Stimulated activated CD8-positive, alpha-beta memory T cell treated with anti-CD3 and anti-CD28 coated beads, Interleukin-4, amount 100 ng/mL, for 4 hours (primary cell): ENCODE measurements at regions not wholly inside any gene's neighbourhood (a gene's known extent, or its start where the extent isn't known, plus 50 kb on each side); places are given as distances from the start of the nearest gene placed in this dataset.
A peak's percentile ranks its signal among the peaks of the same experiment; 100 is the strongest.
"Not testable (repeated sequence)": the region's sequence is repeated elsewhere in the genome, so short reads cannot be mapped to it uniquely, and the experiment has no call there.

ENCODE experiments used
- DNase-seq, 2 donors: peaks; one replicate each; pipeline ENCODE4 v3.0.0-alpha.2; 2020; ENCODE audit warnings: low read depth in 2 of 2, low spot score in 1 of 2

DNA sequence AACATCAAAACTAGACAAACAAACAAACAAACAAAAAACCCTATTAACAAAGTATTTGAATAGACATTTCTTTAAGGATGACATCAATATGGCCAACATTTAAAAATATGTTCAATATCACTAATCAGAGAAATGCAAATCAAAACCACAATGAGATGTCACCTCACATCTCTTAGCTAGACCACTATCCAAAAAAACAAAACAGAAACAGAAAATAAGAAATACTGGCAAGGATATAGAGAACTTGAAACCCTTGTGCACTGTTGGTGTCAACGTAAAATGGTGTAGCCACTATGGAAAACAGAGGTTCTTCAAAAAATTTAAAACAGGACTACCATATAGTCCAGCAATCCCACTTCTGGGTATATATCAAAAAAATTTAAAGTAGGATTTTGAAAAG, 308.2 kb downstream of the SPATA31A1 start:
- DNase-seq, result not testable (repeated sequence)

DNA sequence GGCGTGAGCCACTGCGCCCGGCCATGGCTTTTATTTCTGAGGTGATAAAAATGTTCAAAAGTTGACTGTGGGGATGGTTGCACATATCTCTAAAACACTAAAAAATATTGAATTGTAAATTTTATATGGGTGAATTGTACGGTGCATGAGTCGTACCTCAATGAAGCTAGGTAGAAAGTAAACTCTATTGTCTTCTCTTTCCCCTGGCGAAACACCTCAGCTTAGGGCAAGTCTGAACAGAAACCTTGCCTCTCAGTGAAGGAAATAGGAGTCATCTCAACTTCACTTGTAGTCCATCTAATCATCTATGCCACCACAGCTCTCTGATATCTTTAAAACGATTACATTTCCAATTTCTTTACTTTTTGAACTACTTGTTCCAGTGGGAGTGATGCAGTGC, 309.6 kb downstream of the SPATA31A1 start:
- DNase-seq, result not testable (repeated sequence)

- DNase-seq, result not testable (repeated sequence)
Measured at GRCh38 chr9:39674437-39675210, 319.2 kb downstream of the SPATA31A1 start.

GRCh38 chr9:39675211-39675553, 319.7 kb downstream of the SPATA31A1 start:
- DNase-seq, result not testable (repeated sequence)

DNA sequence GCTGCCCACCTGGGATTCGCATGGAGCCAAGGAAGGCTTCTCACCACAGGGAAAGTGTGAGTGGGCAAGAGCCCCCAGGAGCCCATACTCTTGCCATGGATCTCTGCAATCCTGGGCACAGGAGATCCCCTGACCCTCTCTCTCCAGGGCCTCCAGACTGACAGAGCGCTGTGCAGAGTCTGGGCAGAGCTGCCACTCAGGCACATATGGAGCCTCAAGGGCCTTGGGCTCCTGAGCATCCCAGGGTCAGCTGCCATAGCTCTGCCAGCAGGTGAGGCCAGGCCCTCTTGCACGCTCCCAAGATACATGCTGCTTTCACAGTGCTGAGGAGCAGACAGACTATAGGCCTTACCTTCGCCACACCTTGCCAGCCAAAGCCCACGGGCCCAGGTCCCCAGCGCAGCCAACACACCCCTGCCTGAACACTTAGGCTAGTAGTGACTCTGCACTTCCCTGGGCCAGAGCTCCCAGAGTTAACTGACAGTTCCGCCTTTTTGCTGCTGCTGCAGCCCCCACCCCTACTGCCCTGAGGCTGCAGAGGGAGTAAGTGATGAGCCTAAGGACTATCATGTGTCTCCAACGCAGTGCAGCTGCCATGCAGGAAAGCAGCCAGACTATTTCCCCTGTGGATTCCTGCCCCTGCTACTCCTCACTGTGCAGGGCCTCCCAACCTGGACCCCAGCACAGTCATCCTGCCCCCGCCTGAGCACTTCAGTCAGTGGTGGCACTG, 323.2 kb downstream of the SPATA31A1 start:
- DNase-seq, result not testable (repeated sequence)

- not testable (repeated sequence) for DNase-seq
Measured at GRCh38 chr9:39680694-39681401, 325.4 kb downstream of the SPATA31A1 start.

- DNase-seq, result not testable (repeated sequence)
Measured at GRCh38 chr9:39728862-39729261, 373.4 kb downstream of the SPATA31A1 start.

- not testable (repeated sequence) for DNase-seq
Measured at GRCh38 chr9:39744898-39745297, 389.4 kb downstream of the SPATA31A1 start.

GRCh38 chr9:39775570-39775969, 420.1 kb downstream of the SPATA31A1 start:
- DNase-seq, result not testable (repeated sequence)

GRCh38 chr9:39791356-39791755, 435.9 kb downstream of the SPATA31A1 start:
- not testable (repeated sequence) for DNase-seq

- not testable (repeated sequence) for DNase-seq
Measured at GRCh38 chr9:39797935-39798334, 442.5 kb downstream of the SPATA31A1 start.

DNA sequence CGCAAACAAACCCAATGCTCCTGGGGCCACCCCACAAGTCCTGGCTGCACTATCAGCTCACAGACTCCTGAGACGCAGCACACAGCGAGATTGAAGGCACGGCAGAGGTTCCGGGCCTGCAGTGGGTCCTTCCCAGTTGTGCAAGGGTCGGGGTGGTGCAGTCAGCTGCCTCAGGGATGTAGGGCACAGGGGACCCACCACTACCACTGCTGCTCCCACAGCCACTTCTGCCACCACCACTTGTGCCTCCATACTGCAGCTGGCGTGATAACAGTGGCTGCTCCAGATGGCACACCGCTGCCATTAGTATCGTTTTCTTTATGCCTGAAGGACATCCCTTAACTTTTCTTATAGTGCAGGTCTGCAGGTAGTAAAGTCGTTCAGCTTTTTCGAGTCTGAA, 443.8 kb downstream of the SPATA31A1 start:
- not testable (repeated sequence) for DNase-seq

DNA sequence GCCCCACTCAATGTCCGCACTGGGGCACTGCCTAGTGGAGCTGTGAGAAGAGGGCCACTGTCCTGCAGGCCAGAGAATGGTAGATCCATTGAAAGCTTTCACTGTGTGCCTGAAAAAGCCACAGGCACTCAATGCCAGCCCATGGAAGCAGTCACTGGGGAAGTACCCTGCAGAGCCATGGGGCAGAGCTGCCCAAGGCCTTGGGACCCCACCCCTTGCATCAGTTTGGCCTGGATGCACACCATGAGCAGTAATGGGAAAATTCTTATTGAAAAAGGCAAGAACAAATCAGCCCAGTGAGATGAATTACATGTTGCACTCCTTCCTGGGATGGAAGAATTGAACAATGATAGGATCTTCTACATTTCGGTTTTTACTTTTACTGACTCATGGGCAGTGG, 447.1 kb downstream of the SPATA31A1 start:
- DNase-seq, result not testable (repeated sequence)

DNA sequence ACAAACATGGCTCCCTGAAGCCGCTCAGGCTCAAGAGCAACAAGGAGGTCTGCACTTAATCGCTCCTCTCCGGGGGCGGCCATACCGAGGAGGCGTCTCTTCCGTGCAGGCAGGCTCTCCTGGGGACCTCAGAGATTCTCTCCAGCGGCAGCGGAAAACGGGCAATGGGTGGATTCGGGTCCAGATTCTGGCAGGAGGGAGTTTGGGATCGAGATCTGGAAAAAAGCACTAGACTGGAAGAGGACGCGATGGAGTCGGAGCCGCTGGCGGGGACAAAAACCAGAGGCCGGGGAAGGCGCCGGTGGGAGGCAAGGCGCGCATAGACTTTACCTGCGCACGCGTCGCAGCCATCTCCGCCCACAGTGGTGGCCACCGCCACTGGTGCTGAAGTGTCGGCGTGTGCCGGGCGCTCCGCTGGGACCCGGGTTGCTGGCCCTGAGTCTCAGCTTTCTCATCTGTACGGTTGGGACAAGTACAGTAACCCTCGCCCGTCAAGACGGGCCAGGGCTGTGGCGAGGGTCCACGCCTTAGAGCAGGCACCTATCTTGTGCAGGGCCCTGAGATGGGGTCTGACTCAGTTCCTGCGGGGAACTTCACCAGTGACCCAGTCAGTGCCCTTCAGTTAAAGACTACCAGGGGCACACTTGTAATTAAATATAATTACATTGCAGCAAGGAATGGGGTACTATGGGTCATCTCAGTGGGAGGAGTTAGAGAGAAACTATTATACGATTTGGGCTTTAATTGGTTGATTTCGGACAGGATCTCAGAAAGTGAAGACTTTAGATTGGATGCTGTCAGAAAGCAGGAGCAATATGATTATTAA, 454.1 kb downstream of the SPATA31A1 start:
- peak; percentile 14 to 38 for DNase-seq

- not testable (repeated sequence) for DNase-seq
Measured at GRCh38 chr9:39810401-39810800, 454.9 kb downstream of the SPATA31A1 start.

- not testable (repeated sequence) for DNase-seq
Measured at GRCh38 chr9:39811615-39812014, 456.1 kb downstream of the SPATA31A1 start.

- DNase-seq, result not testable (repeated sequence)
Measured at GRCh38 chr9:39828457-39828856, 473.0 kb downstream of the SPATA31A1 start.
